Amygdala (tissue), 56 donors: ENCODE measurements at regions not wholly inside any gene's neighbourhood (a gene's known extent, or its start where the extent isn't known, plus 50 kb on each side); places are given as distances from the start of the nearest gene placed in this dataset.
A peak's percentile ranks its signal among the peaks of the same experiment; 100 is the strongest.

Experiments
- DNase-seq, 56 donors: peaks; one replicate each; lab custom pipeline; 2025; lab: John Stamatoyannopoulos, UW

DNA sequence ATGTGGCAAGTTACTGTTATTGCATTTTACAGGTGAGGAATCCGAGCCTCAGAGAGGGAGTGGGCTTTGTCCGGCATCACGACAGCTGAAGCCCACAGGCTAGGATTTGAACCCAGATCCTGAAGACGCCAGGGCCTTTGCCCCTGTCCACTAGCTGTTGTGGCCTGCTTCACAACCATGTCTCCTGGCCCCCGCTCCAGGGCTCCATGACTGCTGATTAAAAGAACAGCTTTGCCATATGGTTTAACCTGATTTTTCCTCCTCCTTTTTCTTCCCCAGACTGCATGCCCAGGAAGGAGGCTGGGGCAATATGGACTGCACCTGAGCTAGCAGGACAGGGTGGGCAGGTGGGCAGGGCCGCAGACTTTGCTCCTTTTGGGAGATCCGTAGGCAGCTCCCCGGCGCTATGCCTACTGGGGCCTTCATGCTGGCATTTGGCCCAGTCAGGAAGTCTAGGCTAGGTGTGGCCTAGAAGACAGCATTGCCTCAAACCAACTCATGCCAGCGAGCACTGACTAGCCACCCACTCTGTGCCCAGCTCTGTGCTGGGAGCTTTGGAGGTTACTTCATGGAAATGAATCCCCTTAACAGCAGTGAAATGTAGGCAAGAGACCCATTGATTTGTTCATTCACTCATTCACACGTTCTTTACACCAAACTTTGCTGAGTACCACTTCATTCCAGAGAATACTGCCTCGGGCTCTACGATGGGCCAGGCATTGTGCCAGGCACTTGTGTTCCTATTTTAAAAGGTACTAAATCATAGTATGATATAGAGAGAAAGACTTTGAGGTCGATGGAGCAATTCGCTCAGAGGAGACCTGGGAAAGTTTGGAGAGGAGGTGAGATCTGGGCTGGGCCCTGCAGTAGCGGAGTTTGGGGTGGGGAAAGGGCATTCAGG is 94.3 kb upstream of the CPEB4 start:
- DNase-seq = no peak

DNA sequence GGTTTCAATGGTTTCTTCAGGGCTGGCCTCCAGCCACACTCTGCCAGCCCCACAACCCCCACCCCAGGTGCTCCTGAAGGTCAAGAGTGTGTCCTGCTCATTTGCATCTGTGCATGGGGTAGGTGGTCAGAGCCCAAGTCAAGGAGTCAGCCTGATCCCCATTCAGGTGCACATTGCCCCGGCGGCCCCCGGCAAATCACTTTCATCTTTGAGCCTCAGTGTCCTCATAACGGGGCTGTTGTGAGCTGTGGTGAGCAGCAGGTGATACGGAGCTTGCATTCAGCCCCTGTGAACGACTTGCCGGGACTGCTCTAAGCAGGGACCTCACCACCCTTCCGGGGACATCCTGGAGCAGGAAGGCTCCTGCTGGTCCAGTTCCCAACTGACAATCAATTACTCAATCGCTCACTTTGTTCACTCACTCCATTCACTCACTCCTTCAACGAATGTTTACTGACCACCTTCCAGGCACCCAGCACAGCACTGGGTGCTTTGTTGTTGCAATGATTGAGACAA is 93.2 kb upstream of the CPEB4 start:
- no peak for DNase-seq

DNA sequence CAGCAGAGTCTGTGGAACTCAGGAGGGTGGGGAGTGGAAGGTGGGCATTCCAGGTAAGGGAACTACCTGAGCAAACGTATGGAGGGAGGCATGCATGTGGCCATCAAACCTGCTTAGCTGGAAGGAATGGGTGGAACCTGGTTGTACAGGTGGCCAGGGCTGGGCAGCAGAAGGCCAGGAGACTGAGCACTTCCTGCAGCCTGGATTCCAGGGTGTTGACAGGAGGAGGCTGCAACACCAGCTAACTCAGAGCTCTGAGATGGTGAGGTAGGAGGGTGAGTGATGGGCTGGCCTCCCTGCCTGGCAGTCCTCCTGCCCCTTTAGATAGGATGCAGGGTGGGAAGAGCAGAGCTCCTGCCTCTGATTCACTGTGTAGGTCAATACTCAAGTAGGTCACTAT is 92.5 kb upstream of the CPEB4 start:
- no peak for DNase-seq

DNA sequence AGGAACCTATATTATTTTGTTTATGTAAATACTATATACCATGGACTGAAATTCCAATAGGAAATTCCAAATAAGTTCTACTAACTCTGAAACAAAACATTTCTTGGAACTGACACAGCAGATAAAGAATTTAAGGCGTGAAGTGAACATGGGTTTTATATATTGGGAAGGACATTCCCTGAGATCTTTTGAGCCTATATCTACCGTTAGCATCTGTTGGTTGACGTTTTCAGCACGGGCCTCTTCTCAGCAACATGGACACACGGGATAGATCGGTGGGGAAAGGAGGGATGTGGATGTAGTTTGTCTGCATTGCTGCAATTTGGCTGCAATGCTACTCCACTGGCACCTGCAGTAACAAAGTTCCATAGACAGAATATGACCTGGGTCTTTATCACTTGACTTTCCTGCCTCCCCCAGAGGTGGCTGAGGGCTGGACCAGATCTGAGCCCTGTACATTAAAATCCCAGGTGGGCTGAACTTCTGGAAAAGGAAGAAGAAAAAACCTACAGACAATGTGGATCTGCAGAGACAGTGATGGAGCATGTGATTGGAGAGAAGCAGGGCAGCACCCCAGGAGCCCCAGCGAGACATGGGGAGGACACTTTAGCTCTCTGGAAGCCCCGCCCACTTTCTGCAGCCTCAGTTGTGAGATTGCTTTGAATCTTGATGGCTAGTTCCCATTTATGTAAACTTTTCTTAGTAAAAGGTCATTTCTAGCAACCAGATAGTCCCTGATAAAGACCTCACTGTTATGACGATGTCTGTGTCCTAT is 91.2 kb upstream of the CPEB4 start:
- no peak for DNase-seq

GRCh38 chr5:173798127-173798810 is 89.9 kb upstream of the CPEB4 start:
- no peak for DNase-seq

DNA sequence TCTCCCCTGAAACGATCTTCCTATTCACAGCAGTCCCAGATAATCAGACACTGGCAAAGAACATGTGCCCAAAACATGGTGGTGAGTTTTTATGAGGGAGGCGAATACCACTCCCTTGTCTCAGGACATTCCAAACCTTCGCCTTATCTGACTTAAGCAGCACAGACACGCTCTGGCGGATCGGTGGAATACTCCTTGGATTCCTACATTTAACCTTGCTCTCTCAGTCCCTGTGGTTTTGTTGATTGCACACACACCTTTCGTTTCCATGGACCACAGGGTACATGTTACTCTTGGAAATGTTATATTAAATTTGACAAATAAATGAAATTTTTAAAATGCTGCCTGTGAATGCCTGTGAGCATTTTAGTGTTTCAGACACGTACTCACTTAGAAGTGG is 87.8 kb upstream of the CPEB4 start:
- DNase-seq = no peak

DNA sequence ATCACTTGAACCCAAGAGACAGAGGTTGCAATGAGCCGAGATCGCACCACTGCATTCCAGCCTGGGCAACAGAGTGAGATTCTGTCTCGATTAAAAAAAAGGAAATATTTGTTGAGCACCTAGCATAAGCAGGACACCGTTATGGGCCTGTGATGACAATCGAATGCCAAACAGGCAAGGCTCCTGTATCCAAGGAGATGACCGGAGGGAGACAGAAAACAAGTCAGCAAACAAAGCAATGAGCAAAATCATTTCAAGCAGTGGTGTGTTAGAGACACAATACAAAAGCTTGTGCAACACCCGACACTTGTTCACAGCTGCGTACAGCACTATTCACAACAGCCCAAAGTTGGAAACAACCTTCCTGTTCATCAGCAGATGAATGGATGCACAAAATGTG is 87.1 kb upstream of the CPEB4 start:
- DNase-seq = no peak

GRCh38 chr5:173802670-173803165 is 85.4 kb upstream of the CPEB4 start:
- DNase-seq = no peak

GRCh38 chr5:173804579-173804978 is 83.6 kb upstream of the CPEB4 start:
- no peak for DNase-seq

- DNase-seq = no peak
Measured at GRCh38 chr5:173806270-173807035, 81.7 kb upstream of the CPEB4 start.

DNA sequence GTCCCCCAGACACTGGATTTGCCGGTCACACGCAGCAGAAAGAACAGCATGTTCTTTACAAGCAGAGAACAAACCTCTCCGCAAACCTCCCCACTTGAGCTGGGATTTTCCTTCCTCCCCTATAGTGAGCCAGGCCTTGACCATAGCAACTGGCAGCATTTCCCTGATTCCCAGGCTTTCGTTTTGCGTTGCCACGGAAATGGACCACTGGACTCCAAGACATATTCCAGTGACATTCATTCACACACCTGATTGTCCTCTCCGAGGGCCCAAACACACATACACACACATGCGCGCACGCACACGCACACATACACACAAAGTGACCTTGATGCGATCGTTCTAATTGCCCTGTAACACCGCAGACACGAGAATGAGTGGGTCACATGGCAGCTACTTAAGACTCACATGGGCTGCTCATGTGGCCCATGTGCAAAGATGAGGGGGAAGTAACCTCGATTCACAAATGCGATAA is 80.9 kb upstream of the CPEB4 start:
- peak in 26 of 56 donors; percentile 4 to 75 (median 34) for DNase-seq

- no peak for DNase-seq
Measured at GRCh38 chr5:173808079-173808808, 79.9 kb upstream of the CPEB4 start.

DNA sequence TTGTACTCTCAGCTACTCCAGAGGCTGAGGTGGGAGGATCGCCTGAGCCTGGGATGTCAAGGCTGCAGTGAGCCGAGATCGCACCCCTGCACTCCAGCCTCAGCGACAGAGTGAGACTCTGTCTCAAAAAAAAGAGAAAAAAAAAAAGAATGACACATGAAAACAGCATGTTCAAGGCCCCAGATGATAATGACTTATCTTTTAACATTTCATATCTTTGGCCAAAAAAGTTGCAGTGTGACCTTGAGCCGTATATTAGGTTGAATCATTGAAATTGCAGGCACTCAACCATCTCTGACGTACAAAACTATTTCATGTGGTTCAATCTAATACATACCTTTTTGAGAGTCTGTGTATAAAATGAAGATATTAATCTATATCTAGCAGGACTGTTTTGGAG is 79.1 kb upstream of the CPEB4 start:
- no peak for DNase-seq

DNA sequence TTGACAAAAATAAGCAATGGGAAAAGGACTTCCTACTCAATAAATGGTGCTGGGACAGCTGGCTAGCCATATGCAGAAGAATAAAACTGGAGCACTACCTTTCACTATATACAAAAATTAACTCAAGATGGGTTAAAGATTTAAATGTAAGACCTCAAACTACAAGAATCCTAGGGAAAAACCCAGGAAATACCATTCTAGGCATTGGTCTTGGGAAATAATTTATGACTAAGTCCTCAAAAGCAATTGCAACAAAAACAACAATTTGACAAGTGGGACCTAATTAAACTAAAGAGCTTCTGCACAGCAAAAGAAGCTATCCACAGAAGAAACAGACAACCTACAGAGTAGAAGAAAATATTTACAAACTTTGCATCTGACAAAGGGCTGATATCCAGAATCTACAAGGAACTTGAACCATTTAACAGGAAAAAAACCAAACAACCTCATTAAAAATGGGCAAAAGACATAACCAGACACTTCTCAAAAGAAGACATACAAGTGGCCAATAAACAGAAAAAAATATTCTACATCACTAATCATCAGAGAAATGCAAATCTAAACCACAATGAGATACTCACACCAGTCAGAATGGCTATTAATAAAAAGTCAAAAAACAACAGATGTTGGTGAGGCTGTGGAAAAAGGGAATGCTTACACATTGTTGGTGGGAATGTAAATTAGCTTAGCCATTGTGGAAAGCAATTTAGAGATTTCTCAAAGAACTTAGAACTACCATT is 75.2 kb upstream of the CPEB4 start:
- DNase-seq = no peak

GRCh38 chr5:173814053-173814452 is 74.1 kb upstream of the CPEB4 start:
- no peak for DNase-seq

GRCh38 chr5:173815571-173815970 is 72.6 kb upstream of the CPEB4 start:
- no peak for DNase-seq

- DNase-seq = no peak
Measured at GRCh38 chr5:173816728-173817127, 71.4 kb upstream of the CPEB4 start.

DNA sequence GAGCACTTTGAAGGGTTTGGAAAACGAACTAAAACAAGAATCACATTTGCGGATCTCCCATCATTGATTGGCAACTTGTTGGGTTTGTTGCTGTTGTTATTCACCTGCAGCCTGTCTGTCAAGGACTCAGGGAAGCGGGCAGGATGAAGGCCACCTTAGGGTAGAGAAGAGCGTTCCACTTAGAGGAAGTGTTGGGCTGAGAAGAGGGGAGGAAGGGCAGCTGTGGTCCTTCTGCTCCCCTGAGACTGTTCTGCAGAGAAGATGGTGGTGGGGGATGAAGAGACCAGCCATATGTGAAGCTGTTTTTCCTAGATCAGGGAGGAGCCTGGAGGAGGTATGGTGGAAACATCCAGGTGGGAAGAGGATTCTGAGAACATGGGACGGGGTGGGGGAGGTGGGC is 70.6 kb upstream of the CPEB4 start:
- no peak for DNase-seq

DNA sequence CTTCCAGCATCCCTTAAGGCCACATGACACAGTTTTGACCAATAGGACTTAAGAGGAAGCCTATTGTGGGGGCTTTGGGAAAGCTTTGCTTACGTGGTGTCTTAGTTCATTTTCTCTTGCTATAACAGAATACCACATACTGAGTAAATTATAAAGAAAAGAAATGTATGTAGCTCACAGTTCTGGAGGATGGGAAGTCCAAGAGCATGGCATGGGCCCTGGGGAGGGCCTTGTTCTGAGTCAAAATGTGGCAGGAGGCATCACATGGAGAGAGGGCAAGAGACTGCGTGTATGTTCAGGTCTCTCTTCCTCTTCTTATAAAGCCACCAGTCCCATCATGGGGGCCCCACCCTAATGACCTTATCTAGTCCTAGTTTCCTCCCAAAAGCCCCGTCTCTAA is 68.6 kb upstream of the CPEB4 start:
- DNase-seq = no peak
